HAP-1 (cell line): ENCODE measurements at regions not wholly inside any gene's neighbourhood (a gene's known extent, or its start where the extent isn't known, plus 50 kb on each side); places are given as distances from the start of the nearest gene placed in this dataset.

Source experiments
- DNase-seq, 2 experiments: peaks; one replicate each; pipeline ENCODE4 v3.0.0-alpha.2; 2016 to 2020; ENCODE audit warnings: low spot score in 2 of 2
- H3K27me3 ChIP-seq: fragments of 250-450 bp; sonication (Bioruptor Pico); 2 replicates; pipeline ENCODE4 v1.5.1; 2020; ENCODE audit warnings: low read depth, mild to moderate bottlenecking, moderate library complexity
- H3K36me3 ChIP-seq: fragments of 250-450 bp; sonication (Bioruptor Pico); replicated peaks from 2 replicates; pipeline ENCODE4 v1.5.1; 2020; ENCODE audit warnings: mild to moderate bottlenecking
- H3K4me1 ChIP-seq: fragments of 250-450 bp; sonication (Bioruptor Pico); 2 replicates; pipeline ENCODE4 v1.5.1; 2020; ENCODE audit warnings: mild to moderate bottlenecking
- H3K4me3 ChIP-seq: fragments of 250-450 bp; sonication (Bioruptor Pico); 2 replicates; pipeline ENCODE4 v1.5.1; 2020; ENCODE audit warnings: mild to moderate bottlenecking, moderate library complexity
- H3K9me3 ChIP-seq: fragments of 250-450 bp; sonication (Bioruptor Pico); 2 replicates; pipeline ENCODE4 v1.5.1; 2020; ENCODE audit warnings: mild to moderate bottlenecking, moderate library complexity
- in situ Hi-C: fragments of 300-500 bp; cut with MboI; formaldehyde crosslinking; loops from 3 replicates; pipeline ENCODE4 v1.14.3; 2020; ENCODE audit warnings: low sequenced_read_pairs, inconsistent platforms, mixed read lengths

- no peak for DNase-seq
- no peaks in the 10 kb centered on the region for H3K27me3 ChIP-seq
- no peak overlapping the region for H3K4me3 ChIP-seq
- no peaks in the 10 kb centered on the region; the same call in 1 of the 2 replicates for H3K4me1 ChIP-seq
- H3K36me3 ChIP-seq, result no peaks in the 10 kb centered on the region
- in situ Hi-C loops, result no loop called here
- H3K9me3 ChIP-seq, result no peaks in the 10 kb centered on the region
These were observed 86.0 kb upstream of the FER start for GRCh38 chr5:108661590-108662219.

DNA sequence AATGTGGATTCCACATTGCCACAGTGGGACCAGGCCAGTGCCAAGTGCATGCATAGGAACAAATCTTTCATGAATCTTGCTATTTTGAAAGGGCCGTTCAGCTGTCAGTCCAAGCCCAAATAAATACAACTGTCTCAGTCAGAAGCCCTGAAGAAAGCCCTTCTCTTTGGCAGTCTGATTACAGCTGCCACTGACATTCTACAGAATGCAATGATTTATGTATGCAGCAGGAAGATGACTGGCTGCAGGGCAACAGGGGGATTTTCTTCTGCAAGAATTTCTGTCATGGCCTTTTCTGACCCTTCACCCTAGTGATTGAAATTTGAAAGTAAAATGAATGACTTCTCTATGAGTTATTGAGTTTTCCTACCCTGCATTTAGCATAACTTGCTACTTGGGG, 86.7 kb upstream of the FER start:
- no peak overlapping the region for H3K4me3 ChIP-seq
- H3K36me3 ChIP-seq, result no peaks in the 10 kb centered on the region
- in situ Hi-C loops, result no loop called here
- no peaks in the 10 kb centered on the region for H3K27me3 ChIP-seq
- no peaks in the 10 kb centered on the region for H3K9me3 ChIP-seq
- DNase-seq, result no peak
- H3K4me1 ChIP-seq, result no peaks in the 10 kb centered on the region; the same call in 1 of the 2 replicates

GRCh38 chr5:108660291-108660690, 87.4 kb upstream of the FER start:
- DNase-seq, result no peak
- Histone ChIP-seq H3K4me1 (peaks cover 3% of the 10 kb centered on the region; the same call in 1 of the 2 replicates), H3K9me3 (no peaks in the 10 kb centered on the region), H3K36me3 (no peaks in the 10 kb centered on the region), H3K27me3 (no peaks in the 10 kb centered on the region), H3K4me3 (no peak overlapping the region)
- in situ Hi-C loops, result no loop called here

DNA sequence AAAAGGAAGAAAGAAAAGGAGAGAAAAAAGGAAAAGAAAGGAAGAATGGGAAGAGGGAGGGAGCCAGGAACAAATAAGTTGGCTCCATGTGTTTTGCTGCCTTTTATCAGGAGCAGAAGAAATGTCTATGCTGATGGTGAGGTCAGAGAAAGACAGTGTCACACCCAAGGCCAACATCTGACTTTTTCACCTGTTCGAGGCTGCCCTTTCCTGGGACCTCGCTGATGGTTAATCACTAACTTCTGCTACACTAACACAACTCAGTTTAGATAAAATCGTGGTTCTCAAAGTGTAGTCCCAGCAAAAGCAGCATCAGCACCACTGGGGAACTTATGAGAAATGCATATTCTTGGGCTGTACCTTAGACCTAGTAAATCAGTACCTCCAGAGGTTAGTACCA, 88.2 kb upstream of the FER start:
- H3K4me3 ChIP-seq, result no peak overlapping the region
- H3K4me1 ChIP-seq, result peaks cover 3% of the 10 kb centered on the region; the same call in 1 of the 2 replicates
- no peaks in the 10 kb centered on the region for H3K9me3 ChIP-seq
- H3K36me3 ChIP-seq, result no peaks in the 10 kb centered on the region
- in situ Hi-C loops, result no loop called here
- DNase-seq, result no peak
- no peaks in the 10 kb centered on the region for H3K27me3 ChIP-seq

DNA sequence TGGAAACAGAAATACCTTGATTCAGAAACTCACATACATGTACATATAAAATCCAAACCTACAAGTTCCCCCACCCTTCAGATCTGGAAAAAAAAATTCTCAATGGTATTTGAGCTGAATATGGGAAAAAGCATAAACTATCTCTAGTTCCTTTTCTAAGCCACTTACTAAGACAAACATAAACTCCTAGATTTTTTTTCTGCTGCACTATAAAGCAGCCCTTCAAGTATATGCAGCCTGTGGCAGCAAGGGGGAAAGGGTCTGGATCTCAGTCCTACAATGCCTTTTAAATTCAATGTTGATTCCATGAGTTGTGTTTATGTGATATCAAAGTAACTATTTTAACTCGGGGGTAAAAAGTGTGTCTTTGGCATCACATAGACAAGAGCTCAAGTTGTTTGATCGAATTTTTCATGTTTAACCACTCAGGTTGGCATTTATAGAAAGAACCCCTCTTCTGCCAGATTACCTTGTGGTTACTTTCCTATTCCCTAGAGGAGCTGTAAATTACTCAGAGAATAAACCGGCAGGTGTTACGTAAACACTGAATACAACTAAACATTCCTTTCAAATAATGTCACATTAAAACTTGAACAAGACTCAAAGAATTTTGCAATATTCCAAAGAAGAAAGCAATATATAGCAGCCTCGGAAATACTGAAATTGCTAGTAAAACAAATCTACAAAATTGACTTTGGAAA, 91.8 kb upstream of the FER start:
- peaks cover 3% of the 10 kb centered on the region; the same call in 1 of the 2 replicates for H3K4me1 ChIP-seq
- in situ Hi-C loops, result no loop called here

GRCh38 chr5:108654051-108654450, 93.6 kb upstream of the FER start:
- no peak for DNase-seq
- in situ Hi-C loops, result no loop called here
- peaks cover 3% of the 10 kb centered on the region; the same call in 1 of the 2 replicates for H3K4me1 ChIP-seq

More for the DNA sequence above, 91.8 kb upstream of the FER start:
- Histone ChIP-seq H3K9me3 (no peaks in the 10 kb centered on the region), H3K36me3 (no peaks in the 10 kb centered on the region), H3K4me3 (no peak overlapping the region), H3K27me3 (no peaks in the 10 kb centered on the region)
- peak in 1 of 2 experiments; percentile 37 for DNase-seq

DNA sequence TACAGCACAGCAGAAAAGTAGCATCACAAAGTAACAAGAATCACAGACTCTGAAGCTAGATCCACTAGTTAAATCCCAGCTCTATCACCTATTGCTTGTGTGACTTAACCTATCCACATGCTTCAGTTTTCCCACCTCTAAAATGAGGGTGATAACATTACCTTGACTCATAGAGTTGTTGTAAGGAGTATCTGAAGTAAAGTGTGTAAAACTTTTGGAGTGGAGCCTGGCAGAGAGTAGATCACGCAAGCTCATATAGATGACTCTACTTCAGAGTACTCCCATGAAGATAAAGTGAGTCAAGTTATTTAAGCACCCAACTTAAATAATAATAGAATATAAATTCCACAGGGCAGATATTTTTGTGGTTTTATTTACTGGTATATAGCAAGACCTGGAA, 94.5 kb upstream of the FER start:
- Histone ChIP-seq H3K9me3 (no peaks in the 10 kb centered on the region), H3K4me3 (no peak overlapping the region), H3K4me1 (peaks cover 3% of the 10 kb centered on the region; the same call in 1 of the 2 replicates), H3K36me3 (no peaks in the 10 kb centered on the region), H3K27me3 (no peaks in the 10 kb centered on the region)
- DNase-seq, result no peak
- in situ Hi-C loops, result no loop called here

More at GRCh38 chr5:108654051-108654450, 93.6 kb upstream of the FER start:
- no peak overlapping the region for H3K4me3 ChIP-seq
- no peaks in the 10 kb centered on the region for H3K9me3 ChIP-seq
- no peaks in the 10 kb centered on the region for H3K36me3 ChIP-seq
- H3K27me3 ChIP-seq, result no peaks in the 10 kb centered on the region

DNA sequence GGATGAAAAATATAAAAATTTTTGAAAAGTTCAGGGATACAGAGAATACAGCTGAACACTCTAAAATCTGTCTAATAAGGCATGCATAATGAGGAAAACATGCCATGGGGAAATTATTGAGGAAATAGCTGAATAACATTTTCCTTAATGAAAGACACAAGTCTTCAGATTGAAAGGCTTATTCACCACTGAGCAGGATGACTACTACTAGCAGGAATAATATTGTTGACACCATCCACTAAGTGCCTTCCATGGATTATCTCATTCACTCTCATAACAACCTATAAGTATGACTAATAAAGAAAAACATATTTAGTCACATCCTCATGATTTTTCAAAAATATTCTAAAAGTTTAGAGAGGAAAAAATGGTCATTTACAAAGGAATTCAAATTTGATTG, 96.7 kb upstream of the FER start:
- Histone ChIP-seq H3K36me3 (no peaks in the 10 kb centered on the region), H3K9me3 (peaks cover 6% of the 10 kb centered on the region), H3K4me3 (no peak overlapping the region), H3K27me3 (no peaks in the 10 kb centered on the region), H3K4me1 (0 out of 2 replicates have a peak, but pooled peaks cover 3% of the 10 kb centered on the region)
- in situ Hi-C loops, result no loop called here
- no peak for DNase-seq

- H3K27me3 ChIP-seq, result no peaks in the 10 kb centered on the region
- H3K4me1 ChIP-seq, result peaks cover 2% of the 10 kb centered on the region; the same call in 1 of the 2 replicates
- H3K4me3 ChIP-seq, result no peak overlapping the region
- H3K36me3 ChIP-seq, result no peaks in the 10 kb centered on the region
- peaks cover 6% of the 10 kb centered on the region for H3K9me3 ChIP-seq
- no peak for DNase-seq
- in situ Hi-C loops, result no loop called here
These were observed 98.1 kb upstream of the FER start for GRCh38 chr5:108649646-108650045.

DNA sequence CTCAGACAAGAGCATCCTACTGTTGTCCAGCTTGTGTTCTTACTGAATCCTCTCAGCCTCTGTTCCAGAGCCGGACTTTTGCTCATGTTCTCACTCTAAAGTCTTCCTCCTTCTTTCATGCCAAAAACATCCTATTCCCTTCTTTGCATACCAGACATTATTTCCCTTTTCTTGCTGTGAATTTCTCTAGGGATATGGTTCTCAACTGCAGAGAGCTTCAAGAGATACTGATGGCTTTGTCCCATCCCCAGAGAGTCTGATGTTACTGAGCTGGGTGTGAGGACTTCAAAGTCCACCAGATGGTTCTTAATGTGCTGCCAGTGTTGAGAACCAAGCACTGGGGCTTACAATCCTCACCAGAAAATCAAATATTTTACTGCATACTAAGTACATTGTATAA, 98.6 kb upstream of the FER start:
- Histone ChIP-seq H3K27me3 (no peaks in the 10 kb centered on the region), H3K36me3 (no peaks in the 10 kb centered on the region), H3K4me1 (peaks cover 6% of the 10 kb centered on the region), H3K9me3 (peaks cover 6% of the 10 kb centered on the region), H3K4me3 (no peak overlapping the region)
- in situ Hi-C loops, result no loop called here
- DNase-seq, result no peak

GRCh38 chr5:108642170-108642906, 105.4 kb upstream of the FER start:
- peak; percentile 77 to 84 for DNase-seq
- no peak overlapping the region for H3K4me3 ChIP-seq
- no peaks in the 10 kb centered on the region for H3K36me3 ChIP-seq
- H3K9me3 ChIP-seq, result peaks cover 1% of the 10 kb centered on the region
- H3K4me1 ChIP-seq, result peaks cover 21% of the 10 kb centered on the region
- in situ Hi-C loops, result no loop called here
- no peaks in the 10 kb centered on the region for H3K27me3 ChIP-seq

GRCh38 chr5:108641596-108641995, 106.1 kb upstream of the FER start:
- Histone ChIP-seq H3K4me1 (peaks cover 25% of the 10 kb centered on the region), H3K36me3 (no peaks in the 10 kb centered on the region), H3K4me3 (no peak overlapping the region), H3K9me3 (no peaks in the 10 kb centered on the region), H3K27me3 (no peaks in the 10 kb centered on the region)
- DNase-seq, result no peak
- in situ Hi-C loops, result no loop called here

- DNase-seq, result no peak
- Histone ChIP-seq H3K27me3 (no peaks in the 10 kb centered on the region), H3K9me3 (no peaks in the 10 kb centered on the region), H3K4me1 (peaks cover 26% of the 10 kb centered on the region), H3K36me3 (no peaks in the 10 kb centered on the region; the same call in 1 of the 2 replicates), H3K4me3 (no peak overlapping the region)
- in situ Hi-C loops, result no loop called here
These were observed 108.3 kb upstream of the FER start for GRCh38 chr5:108639366-108639765.

- Histone ChIP-seq H3K9me3 (no peaks in the 10 kb centered on the region), H3K4me3 (no peak overlapping the region), H3K4me1 (peaks cover 14% of the 10 kb centered on the region)
These were observed 109.7 kb upstream of the FER start for GRCh38 chr5:108638021-108638420.

More at GRCh38 chr5:108638021-108638420, 109.7 kb upstream of the FER start:
- Histone ChIP-seq H3K27me3 (no peaks in the 10 kb centered on the region), H3K36me3 (no peaks in the 10 kb centered on the region; the same call in 1 of the 2 replicates)
- DNase-seq, result no peak
- in situ Hi-C loops, result no loop called here
